Nephron progenitor cell (in vitro differentiated cells): ENCODE measurements at regions not wholly inside any gene's neighbourhood (a gene's known extent, or its start where the extent isn't known, plus 50 kb on each side); places are given as distances from the start of the nearest gene placed in this dataset.

Source experiments
- DNase-seq: peaks from one replicate; pipeline ENCODE4 v3.0.0; 2021
- H3K27ac Mint-ChIP-seq: 2 replicates; pipeline ENCODE4 v1.8.0; 2021; ENCODE audit warnings: mild to moderate bottlenecking, moderate library complexity, mixed read lengths
- H3K27me3 Mint-ChIP-seq: 2 replicates; pipeline ENCODE4 v1.8.0; 2021; ENCODE audit warnings: mild to moderate bottlenecking, low read depth, mixed read lengths; ENCODE audit not compliant: poor library complexity
- H3K36me3 Mint-ChIP-seq: 2 replicates; pipeline ENCODE4 v1.8.0; 2021; ENCODE audit warnings: low read depth, mixed read lengths
- H3K4me1 Mint-ChIP-seq: 2 replicates; pipeline ENCODE4 v1.8.0; 2021; ENCODE audit warnings: mixed read lengths
- H3K4me3 Mint-ChIP-seq: 2 replicates; pipeline ENCODE4 v1.8.0; 2021; ENCODE audit warnings: mild to moderate bottlenecking, moderate library complexity, mixed read lengths
- H3K9me3 Mint-ChIP-seq: 2 replicates; pipeline ENCODE4 v1.8.0; 2021; ENCODE audit warnings: mild to moderate bottlenecking, moderate library complexity, mixed read lengths
- TF ChIP-seq, protein P1 (sequence below): fragments of 200-600 bp; sonication (generic); IDR thresholded peaks from 2 replicates; pipeline ENCODE4 v1.5.0; 2021; ENCODE audit warnings: antibody characterized with exemption

DNA sequence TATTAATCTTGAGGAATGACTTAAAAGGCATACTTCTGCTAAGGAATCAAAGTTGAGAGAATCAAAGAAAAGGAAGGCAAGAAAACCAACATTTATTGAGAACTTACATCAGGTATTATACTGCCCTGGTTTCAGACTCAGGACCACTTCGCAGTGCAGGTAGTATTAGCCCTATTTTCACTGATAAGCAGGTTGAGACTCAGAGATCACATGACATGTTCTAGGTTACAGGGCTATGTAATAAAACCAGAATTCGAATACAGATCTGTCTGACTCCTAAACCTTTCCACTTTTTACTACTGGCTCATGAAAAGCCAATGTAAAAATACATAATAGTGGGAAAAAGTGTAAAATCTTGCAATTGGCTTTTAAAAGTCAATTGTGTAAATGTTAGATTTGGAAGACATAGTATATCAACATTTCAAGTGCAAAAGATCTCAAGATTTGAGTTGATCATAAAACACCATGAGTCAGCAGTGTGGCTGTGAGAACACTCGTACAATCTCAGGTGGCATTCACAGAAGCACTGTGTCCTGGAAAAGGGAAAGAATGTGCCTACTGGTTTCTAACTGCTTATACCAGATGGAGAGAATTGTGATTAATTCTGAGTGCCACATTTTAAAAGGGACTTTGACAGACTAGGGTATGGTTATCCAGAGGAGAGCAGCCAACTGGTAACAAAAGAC, 195.8 kb upstream of the MKLN1 start:
- Mint-ChIP-seq H3K27me3 (peaks cover 22% of the 10 kb centered on the region), H3K4me1 (no peaks in the 10 kb centered on the region), H3K36me3 (no peaks in the 10 kb centered on the region), H3K9me3 (no peaks in the 10 kb centered on the region), H3K27ac (no peak overlapping the region), H3K4me3 (no peak overlapping the region)
- TF ChIP-seq, protein P1, sequence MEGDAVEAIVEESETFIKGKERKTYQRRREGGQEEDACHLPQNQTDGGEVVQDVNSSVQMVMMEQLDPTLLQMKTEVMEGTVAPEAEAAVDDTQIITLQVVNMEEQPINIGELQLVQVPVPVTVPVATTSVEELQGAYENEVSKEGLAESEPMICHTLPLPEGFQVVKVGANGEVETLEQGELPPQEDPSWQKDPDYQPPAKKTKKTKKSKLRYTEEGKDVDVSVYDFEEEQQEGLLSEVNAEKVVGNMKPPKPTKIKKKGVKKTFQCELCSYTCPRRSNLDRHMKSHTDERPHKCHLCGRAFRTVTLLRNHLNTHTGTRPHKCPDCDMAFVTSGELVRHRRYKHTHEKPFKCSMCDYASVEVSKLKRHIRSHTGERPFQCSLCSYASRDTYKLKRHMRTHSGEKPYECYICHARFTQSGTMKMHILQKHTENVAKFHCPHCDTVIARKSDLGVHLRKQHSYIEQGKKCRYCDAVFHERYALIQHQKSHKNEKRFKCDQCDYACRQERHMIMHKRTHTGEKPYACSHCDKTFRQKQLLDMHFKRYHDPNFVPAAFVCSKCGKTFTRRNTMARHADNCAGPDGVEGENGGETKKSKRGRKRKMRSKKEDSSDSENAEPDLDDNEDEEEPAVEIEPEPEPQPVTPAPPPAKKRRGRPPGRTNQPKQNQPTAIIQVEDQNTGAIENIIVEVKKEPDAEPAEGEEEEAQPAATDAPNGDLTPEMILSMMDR = no peak
- no peak for DNase-seq

DNA sequence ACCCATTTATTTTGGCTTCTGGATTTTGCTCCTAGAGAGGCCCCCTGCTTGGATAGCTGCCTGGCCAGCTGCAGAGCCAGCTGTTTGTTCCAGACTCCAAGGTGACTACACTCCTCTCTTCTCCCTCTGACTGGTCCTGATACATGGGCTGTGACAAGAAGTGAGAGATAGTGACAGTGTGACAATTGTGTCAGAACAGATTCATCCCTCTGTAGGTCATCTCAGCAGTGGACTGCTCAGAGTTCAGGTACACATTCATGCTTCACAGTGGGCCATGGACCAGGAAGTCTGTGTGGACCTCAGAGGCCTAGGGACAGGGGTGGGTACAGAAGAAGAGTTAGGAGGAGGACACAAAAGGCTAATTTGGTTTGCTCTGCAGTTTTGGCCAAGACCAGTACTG, 188.2 kb upstream of the MKLN1 start:
- TF ChIP-seq, protein P1 = no peak
- DNase-seq = no peak
- H3K4me3 Mint-ChIP-seq = no peak overlapping the region
- H3K27ac Mint-ChIP-seq = no peak overlapping the region
- H3K27me3 Mint-ChIP-seq = peaks cover 7% of the 10 kb centered on the region
- peaks cover 14% of the 10 kb centered on the region for H3K9me3 Mint-ChIP-seq
- H3K36me3 Mint-ChIP-seq = no peaks in the 10 kb centered on the region
- H3K4me1 Mint-ChIP-seq = no peaks in the 10 kb centered on the region

DNA sequence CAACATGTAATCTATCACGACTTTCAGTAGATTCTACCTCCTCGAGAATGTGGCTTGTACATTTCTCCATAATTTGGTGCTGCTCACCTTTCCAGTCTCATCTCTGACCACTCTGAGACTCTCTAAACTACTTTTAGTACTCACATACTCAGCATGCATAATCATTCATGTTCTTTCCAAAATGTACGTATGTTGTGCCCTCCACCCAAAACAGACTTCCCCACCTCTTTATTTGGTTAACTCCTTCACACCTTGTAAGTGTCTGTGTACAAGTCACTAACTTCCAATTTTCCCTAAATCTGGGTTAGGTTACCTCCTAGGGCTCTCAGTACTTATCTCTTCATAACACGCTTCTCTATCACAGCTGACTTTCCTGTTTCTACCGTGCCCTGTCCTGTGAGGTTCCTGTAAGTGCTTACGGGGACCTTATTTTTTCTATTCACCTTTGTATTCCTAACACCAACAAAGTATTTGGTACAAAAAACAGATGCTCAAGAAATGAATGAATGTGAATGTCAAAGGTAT, 186.2 kb upstream of the MKLN1 start:
- Mint-ChIP-seq H3K27ac (no peak overlapping the region), H3K4me1 (no peaks in the 10 kb centered on the region), H3K36me3 (no peaks in the 10 kb centered on the region), H3K27me3 (peaks cover 12% of the 10 kb centered on the region), H3K4me3 (no peak overlapping the region), H3K9me3 (peaks cover 17% of the 10 kb centered on the region)
- TF ChIP-seq, protein P1 = no peak
- no peak for DNase-seq

DNA sequence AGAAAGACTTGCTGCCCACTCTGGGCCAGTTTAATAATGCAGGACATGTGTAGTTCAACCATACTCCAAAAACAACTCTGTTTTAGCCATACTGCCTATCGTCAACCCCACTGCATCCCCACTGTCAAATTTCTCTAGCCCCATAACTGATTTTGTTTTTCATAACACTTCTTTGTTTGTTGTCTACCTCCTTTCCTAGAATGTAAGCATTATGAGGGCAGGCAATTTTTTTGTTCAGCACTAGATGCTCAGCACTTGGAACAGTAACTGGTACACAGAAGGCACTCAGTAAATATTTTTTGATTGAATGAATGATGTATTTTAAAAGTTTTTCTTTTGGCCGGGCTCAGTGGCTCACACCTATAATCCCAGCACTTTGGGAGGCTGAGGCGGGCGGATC, 183.8 kb upstream of the MKLN1 start:
- Mint-ChIP-seq H3K27me3 (peaks cover 6% of the 10 kb centered on the region), H3K4me1 (no peaks in the 10 kb centered on the region), H3K4me3 (no peak overlapping the region), H3K9me3 (peaks cover 17% of the 10 kb centered on the region), H3K27ac (no peak overlapping the region), H3K36me3 (no peaks in the 10 kb centered on the region)
- TF ChIP-seq, protein P1 = no peak
- no peak for DNase-seq

DNA sequence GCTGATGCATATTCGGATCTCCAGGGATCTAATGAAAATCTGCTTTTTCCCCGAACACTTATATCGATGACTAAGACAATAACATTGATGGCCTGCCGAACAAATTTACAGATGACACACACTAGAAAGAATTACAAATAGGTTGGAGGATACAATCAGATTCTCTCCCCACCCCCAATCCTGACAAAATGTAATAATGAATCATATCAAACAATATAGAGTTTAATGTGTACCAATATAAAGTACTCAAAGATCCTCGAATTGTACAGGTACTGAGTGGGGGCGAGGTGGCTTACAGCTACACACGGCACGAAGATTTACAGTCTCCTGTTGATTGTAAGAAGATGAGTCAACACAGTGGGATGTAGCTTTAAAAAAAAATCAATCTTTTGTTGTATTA, 182.7 kb upstream of the MKLN1 start:
- no peak for DNase-seq
- no peaks in the 10 kb centered on the region for H3K36me3 Mint-ChIP-seq
- no peak overlapping the region for H3K4me3 Mint-ChIP-seq
- peaks cover 17% of the 10 kb centered on the region for H3K9me3 Mint-ChIP-seq
- TF ChIP-seq, protein P1 = no peak
- no peak overlapping the region for H3K27ac Mint-ChIP-seq
- H3K4me1 Mint-ChIP-seq = no peaks in the 10 kb centered on the region
- H3K27me3 Mint-ChIP-seq = peaks cover 6% of the 10 kb centered on the region

DNA sequence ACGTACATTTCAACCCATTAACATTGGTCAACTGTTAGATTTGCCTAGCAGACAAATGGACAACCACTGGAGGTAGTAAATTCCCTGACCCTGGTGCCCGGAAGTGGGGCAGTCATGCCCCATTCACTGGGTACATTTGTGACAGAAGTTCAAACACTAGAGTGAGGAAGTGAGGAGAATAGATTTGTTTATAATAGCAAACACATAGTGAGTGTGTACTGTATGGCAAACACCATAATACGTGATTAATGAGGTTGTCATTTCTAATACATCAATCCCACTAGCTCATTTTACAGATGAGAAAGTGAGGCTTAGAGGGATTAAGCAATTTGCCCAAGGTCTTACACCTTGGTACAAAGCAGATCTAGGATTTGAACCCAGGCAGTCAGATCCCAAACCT, 181.9 kb upstream of the MKLN1 start:
- Mint-ChIP-seq H3K36me3 (no peaks in the 10 kb centered on the region), H3K4me3 (no peak overlapping the region), H3K27ac (no peak overlapping the region), H3K4me1 (no peaks in the 10 kb centered on the region), H3K27me3 (peaks cover 6% of the 10 kb centered on the region), H3K9me3 (peaks cover 17% of the 10 kb centered on the region)
- TF ChIP-seq, protein P1 = no peak
- no peak for DNase-seq
